Stimulated activated CD8-positive, alpha-beta memory T cell treated with anti-CD3 and anti-CD28 coated beads, Interleukin-2, amount 100 ng/mL, for 48 hours (primary cell): ENCODE measurements at regions not wholly inside any gene's neighbourhood (a gene's known extent, or its start where the extent isn't known, plus 50 kb on each side); places are given as distances from the start of the nearest gene placed in this dataset.

Source experiments
- DNase-seq, 2 donors: peaks; one replicate each; pipeline ENCODE4 v3.0.0-alpha.2; 2020; ENCODE audit warnings: low read depth in 2 of 2

DNA sequence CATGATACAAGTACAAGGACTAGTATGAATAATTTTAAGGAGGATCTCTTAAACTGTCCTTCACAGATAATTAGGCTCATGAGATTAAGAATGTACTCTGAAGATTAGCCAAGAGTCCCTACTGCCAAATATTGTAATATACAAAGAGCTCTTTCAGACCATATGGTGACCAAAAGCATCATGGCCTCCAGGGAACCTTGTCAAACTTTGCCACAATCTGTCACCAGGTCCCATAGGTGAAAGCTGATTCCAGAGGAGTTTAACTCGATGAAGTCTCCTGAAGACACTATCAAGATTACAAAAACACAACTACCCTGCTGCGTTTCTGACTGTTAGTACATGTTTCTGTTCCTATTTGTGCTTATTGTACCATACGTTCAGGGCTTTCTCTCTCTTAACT, 395.4 kb upstream of the ITGA1 start:
- DNase-seq: no peak

DNA sequence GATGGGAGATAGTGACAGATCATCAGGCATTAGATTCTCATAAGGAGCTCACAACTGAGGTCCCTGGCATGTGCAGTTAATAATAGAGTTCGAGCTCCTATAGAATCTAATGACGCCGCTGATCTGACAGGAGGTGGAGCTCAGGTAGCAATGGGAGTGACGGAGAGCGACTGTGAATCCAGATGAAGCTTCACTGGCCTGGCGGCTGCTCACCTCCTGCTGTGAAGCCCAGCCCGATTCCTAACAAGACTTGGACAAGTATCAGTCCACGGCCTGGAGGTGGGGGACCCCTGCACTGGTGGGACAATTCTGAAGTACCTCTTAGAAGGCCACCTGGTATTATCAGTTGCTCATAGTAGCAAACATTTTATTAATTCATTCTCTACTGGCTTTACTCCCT, 377.9 kb upstream of the ITGA1 start:
- DNase-seq: no peak

DNA sequence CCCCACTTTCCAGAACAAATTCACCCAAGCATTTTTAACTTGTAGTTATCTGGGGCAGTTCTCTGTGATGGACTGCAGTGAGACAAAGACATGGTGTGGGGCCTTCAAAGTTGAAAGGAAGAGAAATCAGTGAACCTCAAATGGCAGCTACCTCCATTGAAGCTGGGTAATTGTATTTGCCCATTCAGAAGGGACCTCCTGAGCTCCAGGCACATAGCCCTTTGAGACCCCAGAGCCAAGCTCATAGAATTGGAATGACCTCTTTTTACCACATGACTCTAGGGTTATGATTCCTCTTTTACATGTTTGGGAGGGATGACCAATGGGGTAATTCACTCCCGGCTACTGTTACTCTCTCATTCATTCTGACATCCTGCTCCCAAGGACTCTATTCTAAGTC, 368.4 kb upstream of the ITGA1 start:
- no peak for DNase-seq

DNA sequence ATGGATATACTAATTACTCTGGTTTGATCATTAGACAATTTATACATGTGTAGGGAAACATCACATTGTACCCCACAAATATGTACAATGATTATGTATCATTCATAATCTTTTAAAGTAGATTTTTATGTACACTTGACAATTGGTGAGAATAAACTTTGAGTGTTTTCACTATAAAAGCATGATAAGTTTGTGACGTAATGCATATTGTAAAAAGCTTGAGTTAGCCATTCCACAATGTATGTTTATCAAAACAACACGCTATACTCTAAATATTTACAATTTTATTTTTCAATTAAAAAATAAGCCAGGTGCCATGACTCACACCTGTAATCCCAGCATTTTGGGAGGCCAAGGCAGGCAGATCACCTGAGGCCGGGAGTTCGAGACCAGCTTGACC, 360.1 kb upstream of the ITGA1 start:
- no peak for DNase-seq

DNA sequence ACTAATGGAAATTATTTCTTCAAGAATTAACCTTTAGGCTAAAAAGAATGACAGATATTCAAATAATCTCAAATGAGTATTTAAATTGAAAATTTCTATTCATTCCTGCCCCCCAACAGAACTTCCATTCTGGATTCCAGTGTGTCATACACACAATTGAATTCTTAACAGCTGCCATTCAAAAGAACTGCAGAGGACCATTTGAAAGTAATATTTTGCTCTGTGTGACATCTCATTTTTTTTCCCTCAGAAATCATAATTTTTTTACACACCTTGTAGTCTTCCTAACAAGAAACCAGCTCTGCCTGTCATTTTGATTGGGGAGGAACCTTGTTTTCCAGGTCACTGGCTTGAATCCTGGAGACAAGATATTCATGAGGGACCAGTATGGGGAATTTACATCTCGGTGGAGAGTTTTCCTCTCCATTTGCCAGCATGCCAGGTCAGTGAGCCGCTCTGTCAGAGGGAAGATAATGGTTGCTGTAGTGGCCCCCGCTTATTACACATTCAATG, 358.7 kb upstream of the ITGA1 start:
- DNase-seq: no peak

DNA sequence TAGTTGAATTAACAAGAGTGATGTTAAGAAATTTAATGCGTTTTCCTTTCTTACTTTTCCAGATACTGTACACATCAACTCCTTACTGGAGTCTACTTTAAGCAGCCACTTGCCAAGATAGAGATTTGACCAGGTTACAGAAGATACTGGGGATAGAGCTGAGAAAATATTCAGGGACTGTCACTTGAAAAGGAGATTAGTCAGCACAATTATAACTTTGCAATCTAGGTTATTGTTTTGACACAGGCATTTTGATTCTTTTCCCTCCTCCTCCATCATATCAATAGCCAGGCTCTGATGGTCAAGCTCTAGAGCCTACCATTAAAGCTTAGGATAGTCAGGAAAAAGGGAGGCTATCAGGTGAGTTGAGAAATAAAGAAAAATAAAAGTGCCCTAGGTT, 345.9 kb upstream of the ITGA1 start:
- DNase-seq: no peak

DNA sequence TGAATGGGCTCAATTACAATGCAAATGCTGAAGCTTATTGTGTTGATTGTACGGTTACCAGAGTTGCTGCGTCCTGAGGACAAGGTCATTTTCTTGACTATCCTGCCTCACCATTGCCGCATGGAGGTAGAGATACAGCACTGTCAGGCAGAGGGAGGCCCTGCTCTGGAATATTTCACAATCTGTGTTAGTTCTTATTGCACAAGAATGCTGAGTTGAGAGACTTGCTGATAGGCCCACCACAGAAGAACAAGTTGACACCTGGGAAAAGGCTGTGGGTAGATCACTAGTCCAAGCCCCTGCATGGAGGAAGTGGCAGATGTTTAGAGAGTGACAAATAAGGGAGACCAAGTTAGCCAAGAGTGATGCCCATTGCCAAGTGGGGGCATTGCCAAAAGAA, 344.5 kb upstream of the ITGA1 start:
- no peak for DNase-seq

DNA sequence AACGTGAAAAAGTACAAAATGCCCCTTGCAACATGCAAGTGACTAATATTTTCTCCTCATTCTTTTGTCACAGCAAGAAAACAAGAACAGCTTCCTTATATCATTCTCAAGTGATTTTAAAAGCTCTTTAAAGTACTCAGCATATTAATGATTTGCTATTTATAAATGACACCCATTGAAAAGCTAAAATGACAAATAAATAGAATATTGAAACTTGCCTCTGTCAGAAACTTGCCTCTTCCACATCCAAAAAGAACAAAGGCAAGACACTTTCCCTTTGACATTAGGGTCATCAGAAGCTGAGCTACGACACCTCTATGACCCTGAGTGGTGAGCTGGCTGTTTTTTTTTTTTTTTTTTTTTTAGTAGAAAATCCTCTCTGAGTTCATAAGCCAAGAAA, 339.6 kb upstream of the ITGA1 start:
- DNase-seq: no peak

DNA sequence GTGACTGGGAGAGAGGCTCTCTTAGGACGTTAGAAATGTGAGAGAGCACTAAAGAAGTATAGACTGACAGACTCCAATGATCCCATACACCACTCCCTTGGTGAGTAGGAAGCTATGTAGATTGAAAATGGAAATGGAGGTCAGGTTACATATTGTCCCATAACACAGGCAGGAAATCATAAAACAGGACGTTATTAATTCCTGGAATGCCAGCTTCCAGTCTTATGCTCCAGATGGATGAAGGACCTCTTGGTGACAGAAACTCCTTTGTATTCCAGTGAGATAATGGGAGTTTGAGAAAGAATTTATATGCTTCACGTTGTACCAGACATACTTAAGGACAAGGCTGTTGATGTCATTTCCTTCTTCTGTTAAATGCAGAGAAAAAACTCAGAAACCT, 338.2 kb upstream of the ITGA1 start:
- no peak for DNase-seq

DNA sequence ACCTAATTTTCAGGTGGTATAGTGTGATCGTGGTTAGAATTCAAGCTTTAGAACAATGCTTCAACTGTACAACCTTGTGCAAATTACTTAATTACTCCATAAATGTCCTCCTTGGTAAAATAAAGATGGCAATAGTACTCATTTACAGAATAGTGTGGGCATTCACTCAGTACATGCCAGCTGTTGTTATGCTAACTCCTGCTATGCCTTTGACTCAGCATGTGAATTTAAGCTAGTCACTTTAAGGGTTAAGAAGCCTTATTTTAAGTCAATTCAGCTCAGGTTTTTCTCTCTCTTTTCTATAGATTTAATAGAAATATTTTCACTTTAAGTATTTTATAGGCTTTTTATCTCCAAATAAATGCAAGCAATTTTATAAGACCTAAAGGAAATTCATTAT, 335.6 kb upstream of the ITGA1 start:
- no peak for DNase-seq

DNA sequence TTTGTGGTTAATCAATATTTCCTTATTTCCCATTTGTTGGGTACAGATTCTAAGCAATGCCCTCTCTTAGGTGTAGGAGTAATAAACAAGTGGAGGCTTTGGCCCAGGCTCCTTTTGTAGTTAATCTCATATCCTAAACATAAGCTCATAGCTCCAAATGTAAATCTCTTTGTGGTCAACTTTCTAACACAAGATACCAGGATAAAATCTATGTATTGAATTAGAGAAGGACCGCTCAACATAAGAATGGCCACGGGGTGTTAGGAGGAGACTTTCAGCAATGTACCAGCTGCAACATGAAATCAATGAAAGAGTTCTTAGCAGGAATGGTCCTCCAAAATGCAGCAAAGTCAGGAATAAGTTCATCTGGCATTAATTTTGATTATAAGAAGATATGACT, 334.5 kb upstream of the ITGA1 start:
- no peak for DNase-seq

DNA sequence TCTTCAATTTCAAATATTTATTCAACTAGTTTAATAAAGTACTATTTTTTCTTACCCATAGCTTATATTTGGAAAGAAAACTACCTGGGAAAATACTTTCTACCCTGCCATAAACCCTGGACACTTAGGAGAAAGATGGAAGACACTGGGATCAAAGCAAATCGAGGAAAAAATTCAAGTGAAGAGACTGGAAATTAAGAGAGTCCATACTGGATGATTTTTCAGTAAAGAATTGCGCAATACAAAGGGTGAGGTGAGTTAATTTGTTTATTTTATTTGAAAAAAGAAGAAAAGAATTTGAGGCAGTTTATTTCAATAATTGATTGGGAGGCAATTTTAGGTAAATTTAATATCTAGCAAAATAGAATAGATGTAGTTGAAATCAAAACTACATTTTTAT, 331.8 kb upstream of the ITGA1 start:
- no peak for DNase-seq

DNA sequence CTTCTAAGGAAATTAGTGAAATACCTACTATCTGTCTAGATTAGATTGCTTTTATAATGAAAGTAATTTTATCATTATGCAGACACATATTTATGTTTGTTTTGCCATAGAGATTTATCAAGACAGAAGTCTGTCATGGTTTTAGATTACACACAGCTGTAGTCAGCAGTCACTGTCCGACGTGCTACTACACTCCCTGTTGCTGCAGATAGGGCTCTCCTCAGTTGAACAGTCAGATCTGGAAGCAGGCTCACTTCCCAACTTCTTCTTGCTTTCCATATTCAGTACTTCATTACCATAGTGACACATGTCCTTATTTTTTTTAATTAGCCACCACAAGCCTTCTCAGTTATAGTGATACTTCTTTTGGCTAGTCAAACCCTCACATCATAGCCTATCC, 329.9 kb upstream of the ITGA1 start:
- no peak for DNase-seq

DNA sequence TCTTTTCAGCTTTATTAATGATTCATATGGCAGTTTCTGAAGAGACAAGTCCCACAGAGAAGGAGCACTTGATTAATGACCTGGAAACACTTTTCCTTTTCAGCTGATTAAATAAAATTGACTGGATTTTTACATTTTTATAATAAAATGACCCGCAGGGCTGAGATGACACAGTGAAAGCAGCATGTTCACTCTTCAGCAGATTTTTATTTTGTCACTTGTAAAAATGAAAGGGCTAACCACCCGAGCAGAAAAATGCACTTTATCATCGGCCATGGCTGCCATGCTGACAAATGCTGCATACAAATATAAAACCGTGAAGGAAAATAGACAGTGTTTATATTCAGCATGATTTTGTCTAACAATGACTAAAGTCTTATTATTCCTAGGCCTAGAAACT, 321.6 kb upstream of the ITGA1 start:
- DNase-seq: no peak

DNA sequence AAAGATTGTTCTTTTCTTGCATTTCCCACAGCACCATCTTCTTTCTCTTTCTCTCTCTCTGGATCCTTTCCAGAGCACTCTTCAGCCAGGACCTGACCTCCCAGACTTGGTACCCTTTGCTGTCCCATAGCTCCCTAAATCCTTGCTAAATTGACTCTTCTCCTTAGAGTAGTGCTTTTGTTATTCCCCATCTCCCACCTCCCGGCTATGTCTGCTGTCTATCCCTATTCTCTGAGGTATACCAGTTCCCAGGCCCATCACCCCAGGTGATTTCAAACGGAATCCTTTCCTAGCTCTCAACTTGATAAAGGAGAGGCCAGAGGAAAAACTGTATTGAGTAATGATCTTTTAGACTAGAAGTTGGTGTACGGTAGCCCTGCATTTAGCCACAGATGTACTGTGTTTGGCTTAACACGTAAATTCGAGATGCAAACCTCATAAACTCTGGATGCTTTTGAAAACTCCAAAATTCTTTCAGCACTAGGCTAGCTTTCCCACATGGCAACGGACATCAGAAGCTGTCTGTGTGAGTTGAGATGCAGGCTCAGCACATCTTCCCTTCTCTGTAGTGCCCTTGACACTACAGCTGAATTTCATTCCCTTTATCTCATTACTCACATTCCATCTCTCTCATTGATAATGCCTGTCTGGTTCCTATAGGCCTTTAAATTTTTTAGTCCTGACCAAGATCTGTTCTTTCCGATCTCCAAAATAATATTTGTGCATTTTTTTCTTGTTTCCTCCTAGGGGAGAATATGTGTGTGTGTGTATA, 320.8 kb upstream of the ITGA1 start:
- no peak for DNase-seq

DNA sequence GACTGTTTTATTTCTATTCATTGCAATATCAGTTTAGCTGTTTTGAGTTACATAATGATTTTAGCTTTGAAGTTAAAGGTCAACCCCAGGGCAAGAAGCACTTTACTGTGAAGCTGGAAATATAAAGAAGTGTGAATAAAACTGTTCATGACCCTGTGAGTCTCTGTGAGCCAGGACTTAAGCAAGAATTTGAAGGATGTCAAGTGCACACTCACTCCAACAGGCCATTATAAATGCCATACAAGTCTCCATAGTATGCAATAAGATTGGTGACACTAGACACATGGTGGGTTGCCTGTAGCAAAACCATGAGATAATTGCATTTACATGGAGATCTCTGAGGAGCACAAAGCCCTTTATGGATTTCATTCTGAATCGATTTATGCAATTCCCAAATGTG, 318.7 kb upstream of the ITGA1 start:
- DNase-seq: no peak

DNA sequence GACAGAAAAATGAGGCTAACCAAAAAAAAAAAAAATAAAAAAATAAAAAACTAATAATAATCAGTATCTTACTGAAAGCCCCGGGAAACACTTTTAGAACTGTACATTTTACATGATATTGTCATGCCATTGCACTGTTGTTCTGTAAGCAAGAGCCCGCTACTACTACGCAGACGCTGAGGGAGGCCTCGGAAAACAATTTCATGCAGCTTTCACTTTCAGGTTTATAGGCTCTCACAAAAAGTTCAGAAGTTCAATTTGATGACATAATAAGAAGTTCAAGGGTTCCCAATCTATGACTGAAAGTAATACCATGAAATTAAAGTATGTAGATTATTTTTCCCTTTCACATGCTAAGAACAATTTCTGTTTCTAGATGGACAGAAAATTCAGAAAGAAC, 318.3 kb upstream of the ITGA1 start:
- no peak for DNase-seq

DNA sequence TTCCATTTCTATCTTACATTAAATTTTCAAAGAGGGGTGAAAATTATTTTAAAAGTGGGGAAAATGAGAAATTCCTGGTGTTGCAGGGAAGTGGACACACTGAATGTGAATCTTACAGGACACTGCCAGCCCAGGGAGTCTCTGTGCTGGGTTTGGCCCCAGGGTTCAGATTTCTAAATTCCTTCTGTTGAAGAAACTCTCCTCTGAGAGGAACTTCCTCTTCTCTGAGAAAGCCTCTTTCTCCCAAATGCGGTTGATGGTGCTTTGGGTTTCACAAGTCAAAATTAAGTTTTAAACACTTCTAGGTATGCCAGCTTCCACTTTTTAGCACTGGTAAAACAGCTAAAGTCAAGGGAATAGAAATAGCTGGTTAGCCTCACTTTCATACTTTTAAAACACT, 317.9 kb upstream of the ITGA1 start:
- DNase-seq: no peak

DNA sequence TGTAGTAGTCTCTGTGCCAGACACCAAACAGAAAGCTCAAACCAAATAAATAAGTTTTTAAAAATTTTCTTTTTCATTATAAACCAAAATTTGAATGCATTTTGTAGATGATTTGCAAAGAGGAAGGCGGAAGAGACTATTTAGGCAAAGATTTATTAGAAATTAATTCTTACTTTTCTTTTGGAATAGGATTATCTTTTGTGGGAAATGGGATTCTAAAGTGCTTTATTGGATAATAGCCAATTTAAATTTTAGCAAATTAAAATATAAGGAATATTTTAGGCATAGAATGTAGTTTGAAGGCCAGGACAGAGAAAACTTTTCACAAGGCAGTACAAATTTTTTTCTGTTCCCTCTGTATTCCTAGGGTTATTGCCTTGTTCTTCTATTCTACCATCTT, 311.4 kb upstream of the ITGA1 start:
- no peak for DNase-seq

DNA sequence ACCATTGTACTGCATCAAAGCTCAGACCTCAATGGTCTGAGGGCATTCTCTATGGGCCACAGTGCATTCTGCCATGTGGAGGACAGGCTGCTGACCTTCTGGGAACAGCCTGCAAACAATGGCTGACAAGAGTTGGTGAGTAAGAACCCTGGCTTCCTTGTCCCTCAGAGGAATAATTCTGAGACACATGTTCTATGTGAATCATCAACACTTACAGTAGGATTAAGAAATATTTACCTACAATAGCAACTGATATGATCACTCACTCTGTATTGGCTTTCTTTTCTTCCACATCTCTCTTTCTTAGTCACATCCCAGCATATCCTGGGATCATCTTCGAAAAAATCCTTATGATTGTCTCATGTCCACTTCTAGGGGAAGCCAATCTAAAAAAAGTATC, 306.5 kb upstream of the ITGA1 start:
- no peak for DNase-seq

DNA sequence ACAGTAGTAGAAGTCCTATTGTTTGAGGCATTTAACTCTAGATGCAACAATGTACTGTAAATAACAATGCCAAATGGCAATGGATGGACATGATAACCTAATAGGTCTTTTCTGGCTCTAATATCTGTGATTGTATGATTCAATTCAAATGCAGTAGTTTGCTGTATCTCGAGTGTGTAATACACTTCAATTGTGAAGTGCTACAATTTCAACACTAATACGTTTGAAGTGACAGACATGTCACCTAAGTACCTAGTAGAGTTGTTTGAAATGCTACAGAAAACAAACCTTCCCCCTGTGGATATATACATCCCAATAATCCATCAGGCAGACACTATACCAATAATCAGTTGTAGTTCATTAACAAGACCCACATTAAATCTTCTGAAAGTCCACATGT, 305.9 kb upstream of the ITGA1 start:
- DNase-seq: no peak

DNA sequence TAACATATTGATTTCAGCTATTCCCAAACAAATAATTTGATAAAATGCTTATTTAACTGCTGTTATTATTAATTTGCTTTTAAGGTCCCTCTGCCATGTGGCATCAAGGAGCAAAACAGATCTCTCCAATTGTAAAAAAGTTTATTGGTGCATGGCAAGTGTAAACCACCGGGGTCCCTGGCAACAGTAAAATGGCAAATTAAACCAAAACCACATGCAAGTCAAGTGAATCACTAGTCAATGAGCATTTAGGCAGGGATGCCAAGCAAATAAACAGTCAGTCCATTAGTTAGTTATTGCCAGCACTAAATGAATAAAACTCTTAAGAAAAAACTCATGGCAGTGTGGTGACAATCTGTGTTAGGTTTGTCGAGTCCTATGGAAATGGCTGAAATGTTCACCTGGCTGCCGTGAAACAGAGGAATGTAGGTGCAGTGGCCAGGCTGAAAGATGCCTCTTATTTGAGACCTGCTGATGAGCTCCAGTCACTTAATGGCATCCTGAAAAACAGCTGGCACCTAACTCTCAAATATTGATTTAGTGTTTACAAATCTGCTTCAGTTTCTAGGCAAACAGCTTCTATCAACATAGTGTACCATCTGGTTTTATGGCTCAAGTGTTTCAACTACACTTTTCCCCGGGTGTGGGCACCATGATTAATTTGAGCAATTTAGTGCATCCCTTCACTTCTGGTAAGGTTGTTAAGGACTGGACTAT, 296.5 kb upstream of the ITGA1 start:
- no peak for DNase-seq

DNA sequence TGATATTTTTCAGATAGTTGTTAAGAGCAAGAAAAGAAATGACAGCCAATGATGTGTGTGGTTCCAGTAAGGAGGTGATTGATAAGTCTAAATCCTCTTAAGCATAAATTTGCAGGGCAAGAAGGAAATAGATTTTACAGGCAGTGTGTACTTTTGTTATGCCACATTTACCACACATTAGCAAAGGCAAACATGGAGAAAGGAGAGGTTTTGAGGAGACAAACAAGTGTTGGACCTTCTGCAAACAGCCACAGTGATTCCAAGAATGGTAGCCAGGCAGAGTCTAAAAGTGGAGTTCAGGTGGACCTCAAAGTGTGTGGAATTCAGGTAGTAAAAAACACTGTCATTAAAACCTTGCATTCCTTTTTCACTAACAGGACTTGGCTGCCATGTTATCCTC, 295.9 kb upstream of the ITGA1 start:
- no peak for DNase-seq
